ENCODE measurements at regions not wholly inside any gene's neighbourhood (a gene's known extent, or its start where the extent isn't known, plus 50 kb on each side); places are given as distances from the start of the nearest gene placed in this dataset.

DNA sequence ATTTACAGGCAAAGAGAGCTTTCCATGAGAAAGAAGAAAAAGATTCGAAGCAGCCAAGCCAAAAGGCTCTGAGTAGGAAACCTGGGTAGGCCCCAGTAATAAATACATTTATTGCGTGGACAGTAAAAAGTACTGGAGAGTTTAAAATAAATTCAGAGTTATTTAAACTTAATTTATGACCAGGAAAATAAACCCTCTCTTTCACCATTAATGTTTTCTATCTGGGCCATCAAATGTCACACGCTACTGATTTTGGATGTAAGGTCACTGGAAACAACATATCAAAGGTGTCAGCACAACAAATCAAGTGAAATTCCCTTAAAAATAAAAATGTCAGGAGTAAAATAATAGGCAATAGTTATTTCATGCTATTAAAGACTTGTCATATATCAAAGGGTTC, 264.0 kb downstream of the SKAP2 start:
- Histone ChIP-seq H3K4me3 (ENCODE audit: low read depth, low read length) (no peak overlapping the region), H3K27me3 (ENCODE audit: control insufficient read depth, insufficient read depth, low read length) (no peaks in the 10 kb centered on the region), H3K36me3 (ENCODE audit: control insufficient read depth, insufficient read depth, low read length) (no peaks in the 10 kb centered on the region), H3K9me3 (ENCODE audit: control insufficient read depth, insufficient read depth, low read length) (no peaks in the 10 kb centered on the region), H3K9ac (ENCODE audit: low read depth, low read length) (no peak overlapping the region), H3K4me1 (ENCODE audit: control insufficient read depth, insufficient read depth, low read length) (peaks cover 7% of the 10 kb centered on the region)

DNA sequence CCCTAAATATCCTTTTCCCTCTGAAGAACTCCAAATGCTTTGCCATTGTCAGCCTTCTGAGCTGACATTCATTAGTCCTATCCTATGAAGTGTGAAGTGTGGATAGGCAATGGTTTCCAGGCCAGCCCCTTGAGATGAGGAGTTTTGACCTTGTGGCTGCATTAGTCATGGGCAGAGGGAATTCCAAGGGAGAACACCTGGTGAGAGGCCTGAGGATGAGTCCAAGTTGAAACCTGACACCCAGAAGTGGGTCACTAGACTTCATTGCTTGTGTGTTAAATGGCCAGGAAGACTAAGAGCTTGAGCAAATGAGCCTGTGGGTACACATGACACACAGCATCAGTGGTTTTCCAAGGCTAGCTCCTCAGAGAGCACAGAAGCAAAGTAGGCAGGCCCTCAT, 260.8 kb downstream of the SKAP2 start:
- Histone ChIP-seq H3K4me1 (ENCODE audit: control insufficient read depth, insufficient read depth, low read length) (peaks cover 7% of the 10 kb centered on the region), H3K4me3 (ENCODE audit: low read depth, low read length) (no peak overlapping the region), H3K36me3 (ENCODE audit: control insufficient read depth, insufficient read depth, low read length) (no peaks in the 10 kb centered on the region), H3K27me3 (ENCODE audit: control insufficient read depth, insufficient read depth, low read length) (no peaks in the 10 kb centered on the region), H3K9ac (ENCODE audit: low read depth, low read length) (no peak overlapping the region), H3K9me3 (ENCODE audit: control insufficient read depth, insufficient read depth, low read length) (no peaks in the 10 kb centered on the region)

DNA sequence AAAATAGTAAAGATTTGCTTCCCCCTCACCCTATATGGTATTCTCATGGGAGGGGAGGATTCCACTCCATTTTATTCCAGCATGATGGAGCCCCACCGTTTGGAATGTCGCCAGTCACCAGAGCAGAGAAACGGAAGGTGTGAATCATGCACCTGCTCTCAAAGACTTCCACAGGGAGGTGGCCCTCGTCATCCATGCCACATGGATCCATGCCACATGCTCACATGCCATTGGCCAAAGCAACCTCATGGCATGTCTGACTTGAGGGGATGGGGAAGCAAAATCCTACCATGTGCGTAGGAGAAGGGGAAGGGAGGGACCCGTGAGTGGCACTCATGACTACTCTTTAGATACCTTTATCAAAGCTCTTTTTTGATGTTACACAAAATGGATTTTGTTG, 256.0 kb downstream of the SKAP2 start:
- Histone ChIP-seq H3K9ac (ENCODE audit: low read depth, low read length) (no peak overlapping the region), H3K27me3 (ENCODE audit: control insufficient read depth, insufficient read depth, low read length) (no peaks in the 10 kb centered on the region), H3K4me1 (ENCODE audit: control insufficient read depth, insufficient read depth, low read length) (peaks cover 5% of the 10 kb centered on the region), H3K9me3 (ENCODE audit: control insufficient read depth, insufficient read depth, low read length) (no peaks in the 10 kb centered on the region), H3K36me3 (ENCODE audit: control insufficient read depth, insufficient read depth, low read length) (no peaks in the 10 kb centered on the region), H3K4me3 (ENCODE audit: low read depth, low read length) (no peak overlapping the region)

DNA sequence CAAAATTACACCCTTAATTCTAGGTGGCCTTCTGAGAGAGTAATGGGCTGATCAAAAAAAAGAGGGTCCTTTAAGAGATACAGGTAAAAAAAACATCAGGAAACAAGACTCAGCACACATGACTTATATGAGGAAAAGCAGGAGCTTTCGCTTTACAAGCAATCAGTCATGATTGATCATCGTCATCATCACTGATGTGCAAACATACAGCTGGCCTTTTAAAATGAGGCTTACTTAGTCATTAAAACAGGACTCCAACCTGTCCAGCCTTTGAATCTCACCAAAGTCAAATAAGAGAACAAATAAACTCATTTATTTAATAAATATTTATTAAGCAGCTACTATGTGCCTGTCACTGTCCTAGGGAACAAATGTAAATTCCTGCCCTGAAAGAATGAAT, 255.3 kb downstream of the SKAP2 start:
- Histone ChIP-seq H3K4me3 (ENCODE audit: low read depth, low read length) (no peak overlapping the region), H3K27me3 (ENCODE audit: control insufficient read depth, insufficient read depth, low read length) (no peaks in the 10 kb centered on the region)

DNA sequence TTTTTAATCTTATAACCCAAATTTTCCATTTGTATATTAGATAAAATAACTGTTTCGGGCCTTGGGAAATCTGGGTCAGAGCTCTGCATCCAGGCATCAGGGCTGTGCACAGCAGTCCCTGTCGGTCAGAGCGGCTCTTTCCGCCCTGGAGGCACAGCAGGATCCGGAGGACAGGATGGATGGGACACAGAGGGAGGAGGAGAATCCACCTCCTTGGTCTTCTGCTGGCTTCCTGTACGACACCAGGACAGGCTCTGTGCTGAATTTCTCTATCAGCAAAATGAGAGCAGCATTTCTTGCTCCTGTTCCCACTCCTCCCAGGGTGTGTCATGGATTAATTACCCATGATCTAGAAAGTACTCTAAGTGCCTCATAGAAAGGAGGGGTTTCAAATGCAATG, 254.9 kb downstream of the SKAP2 start:
- H3K27me3 ChIP-seq (ENCODE audit: control insufficient read depth, insufficient read depth, low read length) = no peaks in the 10 kb centered on the region
- H3K9ac ChIP-seq (ENCODE audit: low read depth, low read length) = no peak overlapping the region
- no peaks in the 10 kb centered on the region for H3K36me3 ChIP-seq (ENCODE audit: control insufficient read depth, insufficient read depth, low read length)
- no peak overlapping the region for H3K4me3 ChIP-seq (ENCODE audit: low read depth, low read length)
- H3K9me3 ChIP-seq (ENCODE audit: control insufficient read depth, insufficient read depth, low read length) = no peaks in the 10 kb centered on the region
- no peaks in the 10 kb centered on the region for H3K4me1 ChIP-seq (ENCODE audit: control insufficient read depth, insufficient read depth, low read length)

More for the DNA sequence above, 255.3 kb downstream of the SKAP2 start:
- no peaks in the 10 kb centered on the region for H3K4me1 ChIP-seq (ENCODE audit: control insufficient read depth, insufficient read depth, low read length)
- no peaks in the 10 kb centered on the region for H3K36me3 ChIP-seq (ENCODE audit: control insufficient read depth, insufficient read depth, low read length)
- H3K9me3 ChIP-seq (ENCODE audit: control insufficient read depth, insufficient read depth, low read length) = no peaks in the 10 kb centered on the region
- no peak overlapping the region for H3K9ac ChIP-seq (ENCODE audit: low read depth, low read length)

DNA sequence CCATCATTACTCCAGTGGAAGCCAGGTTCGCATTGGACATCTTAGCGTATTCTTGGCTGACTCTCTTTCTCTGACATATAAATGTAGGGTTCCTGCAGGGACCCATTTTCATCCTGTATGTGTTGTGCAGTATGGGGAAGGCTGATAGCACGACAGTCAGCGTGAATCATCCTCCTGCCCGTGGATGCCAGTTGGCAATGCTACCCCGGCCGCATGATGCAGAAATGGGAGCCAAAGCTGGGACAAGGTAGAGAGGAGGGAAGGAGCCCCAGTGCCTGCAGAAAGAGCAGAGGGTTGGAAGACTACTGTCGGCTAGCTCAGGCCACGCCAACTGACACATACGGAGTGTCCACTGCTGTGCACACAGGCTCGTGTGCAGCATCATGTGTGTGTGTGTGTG, 251.6 kb downstream of the SKAP2 start:
- Histone ChIP-seq H3K4me1 (ENCODE audit: control insufficient read depth, insufficient read depth, low read length) (no peaks in the 10 kb centered on the region), H3K9me3 (ENCODE audit: control insufficient read depth, insufficient read depth, low read length) (no peaks in the 10 kb centered on the region), H3K36me3 (ENCODE audit: control insufficient read depth, insufficient read depth, low read length) (no peaks in the 10 kb centered on the region), H3K4me3 (ENCODE audit: low read depth, low read length) (no peak overlapping the region), H3K9ac (ENCODE audit: low read depth, low read length) (no peak overlapping the region), H3K27me3 (ENCODE audit: control insufficient read depth, insufficient read depth, low read length) (no peaks in the 10 kb centered on the region)

DNA sequence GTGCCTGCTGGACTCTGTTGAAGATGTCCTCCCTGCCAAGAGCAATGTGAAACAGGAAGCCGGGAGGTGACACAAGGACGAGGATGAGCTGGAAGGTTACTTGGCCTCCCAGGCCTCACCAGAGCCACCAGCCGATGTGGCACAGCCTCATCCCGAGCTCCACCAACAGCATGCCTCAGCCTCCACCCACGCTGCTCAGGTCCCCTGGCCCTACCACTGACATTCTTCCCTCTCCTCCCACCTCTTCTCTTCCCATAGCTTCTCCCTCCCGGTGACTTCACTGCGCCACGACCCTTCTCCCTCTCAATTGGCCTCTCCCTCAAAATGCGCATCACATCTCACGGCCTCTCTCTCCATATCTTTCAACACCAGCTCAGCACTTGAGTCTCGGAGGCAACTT, 249.9 kb downstream of the SKAP2 start:
- Histone ChIP-seq H3K36me3 (ENCODE audit: control insufficient read depth, insufficient read depth, low read length) (no peaks in the 10 kb centered on the region), H3K9me3 (ENCODE audit: control insufficient read depth, insufficient read depth, low read length) (no peaks in the 10 kb centered on the region), H3K4me1 (ENCODE audit: control insufficient read depth, insufficient read depth, low read length) (no peaks in the 10 kb centered on the region), H3K9ac (ENCODE audit: low read depth, low read length) (no peak overlapping the region), H3K4me3 (ENCODE audit: low read depth, low read length) (no peak overlapping the region), H3K27me3 (ENCODE audit: control insufficient read depth, insufficient read depth, low read length) (no peaks in the 10 kb centered on the region)

DNA sequence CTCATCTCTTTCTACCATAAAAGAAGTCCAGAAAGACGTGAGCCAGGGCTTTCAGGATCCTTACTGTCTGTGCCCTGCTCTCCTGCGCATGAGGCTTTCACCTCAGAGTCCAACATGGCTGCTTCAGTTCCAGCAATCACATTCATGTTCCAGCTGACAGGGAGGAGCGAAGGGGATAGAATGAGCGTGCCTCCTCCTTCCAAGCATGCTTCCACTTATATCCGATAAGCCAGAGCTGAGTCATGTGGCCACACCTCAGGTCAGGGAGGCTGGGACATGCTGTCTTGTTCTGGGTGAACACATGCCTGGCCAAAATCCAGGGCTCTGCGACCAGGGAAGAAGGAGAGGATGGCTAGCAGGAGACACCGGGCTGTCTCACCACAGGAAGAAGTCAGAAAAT, 248.2 kb downstream of the SKAP2 start:
- H3K27me3 ChIP-seq (ENCODE audit: control insufficient read depth, insufficient read depth, low read length) = no peaks in the 10 kb centered on the region
- no peak overlapping the region for H3K4me3 ChIP-seq (ENCODE audit: low read depth, low read length)
- no peak overlapping the region for H3K9ac ChIP-seq (ENCODE audit: low read depth, low read length)
- no peaks in the 10 kb centered on the region for H3K36me3 ChIP-seq (ENCODE audit: control insufficient read depth, insufficient read depth, low read length)
- peaks cover 3% of the 10 kb centered on the region for H3K4me1 ChIP-seq (ENCODE audit: control insufficient read depth, insufficient read depth, low read length)
- no peaks in the 10 kb centered on the region for H3K9me3 ChIP-seq (ENCODE audit: control insufficient read depth, insufficient read depth, low read length)

DNA sequence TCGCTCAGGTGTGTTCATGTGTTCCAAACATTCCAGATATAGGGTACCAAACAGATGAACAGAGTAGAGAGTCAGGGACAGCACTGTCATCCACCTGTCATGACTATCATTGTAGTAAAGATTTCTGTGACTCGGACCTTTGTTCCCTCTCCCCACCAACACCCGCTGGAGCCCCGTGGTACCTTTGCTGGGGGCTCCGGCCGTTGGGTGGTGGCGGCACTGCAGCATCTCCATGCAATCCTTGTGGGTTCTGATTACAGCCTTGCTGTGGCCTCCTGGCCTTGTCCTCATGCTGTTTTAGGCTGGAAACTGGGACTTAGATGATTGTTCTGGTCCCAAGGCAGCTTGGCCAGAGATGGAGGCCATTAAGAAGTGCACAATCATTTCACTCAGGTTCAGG, 247.3 kb downstream of the SKAP2 start:
- no peaks in the 10 kb centered on the region for H3K27me3 ChIP-seq (ENCODE audit: control insufficient read depth, insufficient read depth, low read length)
- peaks cover 3% of the 10 kb centered on the region for H3K4me1 ChIP-seq (ENCODE audit: control insufficient read depth, insufficient read depth, low read length)
- no peaks in the 10 kb centered on the region for H3K36me3 ChIP-seq (ENCODE audit: control insufficient read depth, insufficient read depth, low read length)
- no peak overlapping the region for H3K4me3 ChIP-seq (ENCODE audit: low read depth, low read length)
- H3K9ac ChIP-seq (ENCODE audit: low read depth, low read length) = no peak overlapping the region
- H3K9me3 ChIP-seq (ENCODE audit: control insufficient read depth, insufficient read depth, low read length) = no peaks in the 10 kb centered on the region

Data from iPS-15b (cell line).